K562 (cell line): ENCODE measurements at regions not wholly inside any gene's neighbourhood (a gene's known extent, or its start where the extent isn't known, plus 50 kb on each side); places are given as distances from the start of the nearest gene placed in this dataset.

Source experiments
- CEBPB ChIP-seq: fragments of 450-650 bp; IDR thresholded peaks from 2 replicates; pipeline ENCODE4 v1.6.1; 2016; ENCODE audit warnings: missing genetic modification characterization, missing compliant biosample characterization
- ELK3 ChIP-seq: fragments of 450-650 bp; formaldehyde crosslinking; IDR thresholded peaks from 2 replicates; pipeline ENCODE4 v1.4.0; 2020; ENCODE audit warnings: mild to moderate bottlenecking
- EP400 ChIP-seq: fragments of 450-650 bp; IDR thresholded peaks from 2 replicates; pipeline ENCODE4 v1.6.1; 2017; ENCODE audit warnings: antibody characterized with exemption, mild to moderate bottlenecking, moderate library complexity
- HBP1 ChIP-seq: fragments of 450-650 bp; formaldehyde crosslinking; IDR thresholded peaks from 2 replicates; pipeline ENCODE4 v1.4.0; 2022; ENCODE audit warnings: missing genetic modification characterization
- PKNOX1 ChIP-seq: fragments of 450-650 bp; IDR thresholded peaks from 2 replicates; pipeline ENCODE4 v1.6.1; 2016
- RAD21 ChIP-seq, 2 experiments: fragments of 250-450 bp in 1 of 2; fragments of 450-650 bp in 1 of 2; sonication (Bioruptor Pico) in 1 of 2; formaldehyde crosslinking in 1 of 2; IDR thresholded peaks in 1 of 2; conservative IDR thresholded peaks in 1 of 2; 2 replicates each; pipeline versions ENCODE4 v1.4.0 to v1.8.0; 2020 to 2022; ENCODE audit warnings: mild to moderate bottlenecking in 2 of 2, moderate library complexity in 1 of 2
- RREB1 ChIP-seq: fragments of 250-450 bp; sonication (Bioruptor Pico); IDR thresholded peaks from 2 replicates; pipeline ENCODE4 v1.4.0; 2020
- SNRNP70 ChIP-seq: fragments of 200-400 bp; formaldehyde crosslinking; optimal IDR thresholded peaks from 2 replicates; pipeline ENCODE3; 2017; ENCODE audit warnings: low read depth, low read length
- ZNF280B ChIP-seq: fragments of 250-450 bp; sonication (Bioruptor Pico); IDR thresholded peaks from 2 replicates; pipeline ENCODE4 v1.5.1; 2021; ENCODE audit warnings: mild to moderate bottlenecking

GRCh38 chr1:201626629-201627275, 87.8 kb downstream of the NAV1 start (continued):
- TF ChIP-seq CEBPB (tag) (peak; percentile 89), RAD21 (CRISPR knock-in tag; conservative IDR thresholded peaks at IDR 0.05 in 1 of 2, IDR thresholded peaks at IDR 0.05 in 1 of 2) (peak in 1 of 2 experiments; percentile 8; a peak in 1 of 4 replicates), ZNF280B (CRISPR knock-in tag) (no peak), ELK3 (CRISPR knock-in tag) (no peak), HBP1 (CRISPR knock-in tag) (no peak), SNRNP70 (no peak), PKNOX1 (no peak), RREB1 (0 out of 2 replicates have a peak, but pooled peaks have one; percentile 35), EP400 (peak; percentile 61)
